Calu3 (cell line): ENCODE measurements at regions not wholly inside any gene's neighbourhood (a gene's known extent, or its start where the extent isn't known, plus 50 kb on each side); places are given as distances from the start of the nearest gene placed in this dataset.

ENCODE experiments used
- BruUV-seq: library from RNA; stranded (reverse); fragments of 400-500 nt; replicated peaks from 2 replicates; lab custom pipeline; 2021; lab: Mats Ljungman, UMichigan
- CTCF ChIA-PET: fragments of 300-600 bp; sonication (Branson Sonifier 250); formaldehyde crosslinking; loops from one replicate; lab custom pipeline; 2022; ENCODE audit warnings: antibody characterized with exemption; lab: Charles Lee
- DNase-seq: peaks from one replicate; pipeline ENCODE4 v3.0.0; 2022
- H3K27ac Mint-ChIP-seq: one replicate; pipeline ENCODE4 v1.8.0; 2022; ENCODE audit warnings: mixed read lengths; ENCODE audit not compliant: unreplicated experiment
- H3K27me3 Mint-ChIP-seq: one replicate; pipeline ENCODE4 v1.8.0; 2022; ENCODE audit warnings: mixed read lengths; ENCODE audit not compliant: unreplicated experiment
- H3K36me3 Mint-ChIP-seq: one replicate; pipeline ENCODE4 v1.8.0; 2022; ENCODE audit warnings: mild to moderate bottlenecking, moderate library complexity, mixed read lengths; ENCODE audit not compliant: insufficient read depth, unreplicated experiment
- H3K4me1 Mint-ChIP-seq: one replicate; pipeline ENCODE4 v1.8.0; 2022; ENCODE audit warnings: mild to moderate bottlenecking, low read depth, mixed read lengths; ENCODE audit not compliant: unreplicated experiment
- H3K4me3 Mint-ChIP-seq: one replicate; pipeline ENCODE4 v1.8.0; 2022; ENCODE audit warnings: mild to moderate bottlenecking, low read depth, moderate library complexity, mixed read lengths; ENCODE audit not compliant: unreplicated experiment
- H3K9me3 Mint-ChIP-seq: one replicate; pipeline ENCODE4 v1.8.0; 2022; ENCODE audit warnings: low read depth, mixed read lengths; ENCODE audit not compliant: unreplicated experiment
- intact Hi-C: fragments of 100-400 bp; cut with micrococcal nuclease; formaldehyde crosslinking; loops from one replicate; pipeline ENCODE4 v1.10.0; 2022; ENCODE audit not compliant: unreplicated experiment
- TF ChIP-seq, protein P1 (sequence below): fragments of 200-600 bp; IDR thresholded peaks from one replicate; pipeline ENCODE4 v1.8.0; 2022; ENCODE audit warnings: antibody characterized with exemption; ENCODE audit not compliant: unreplicated experiment

GRCh38 chr22:48934446-48934845 is 893.2 kb downstream of the BRD1 start:
- BruUV-seq, result no TSS peak
- no peaks in the 10 kb centered on the region for H3K4me1 Mint-ChIP-seq
- no peak overlapping the region for H3K4me3 Mint-ChIP-seq
- H3K36me3 Mint-ChIP-seq, result no peaks in the 10 kb centered on the region
- TF ChIP-seq, protein P1, sequence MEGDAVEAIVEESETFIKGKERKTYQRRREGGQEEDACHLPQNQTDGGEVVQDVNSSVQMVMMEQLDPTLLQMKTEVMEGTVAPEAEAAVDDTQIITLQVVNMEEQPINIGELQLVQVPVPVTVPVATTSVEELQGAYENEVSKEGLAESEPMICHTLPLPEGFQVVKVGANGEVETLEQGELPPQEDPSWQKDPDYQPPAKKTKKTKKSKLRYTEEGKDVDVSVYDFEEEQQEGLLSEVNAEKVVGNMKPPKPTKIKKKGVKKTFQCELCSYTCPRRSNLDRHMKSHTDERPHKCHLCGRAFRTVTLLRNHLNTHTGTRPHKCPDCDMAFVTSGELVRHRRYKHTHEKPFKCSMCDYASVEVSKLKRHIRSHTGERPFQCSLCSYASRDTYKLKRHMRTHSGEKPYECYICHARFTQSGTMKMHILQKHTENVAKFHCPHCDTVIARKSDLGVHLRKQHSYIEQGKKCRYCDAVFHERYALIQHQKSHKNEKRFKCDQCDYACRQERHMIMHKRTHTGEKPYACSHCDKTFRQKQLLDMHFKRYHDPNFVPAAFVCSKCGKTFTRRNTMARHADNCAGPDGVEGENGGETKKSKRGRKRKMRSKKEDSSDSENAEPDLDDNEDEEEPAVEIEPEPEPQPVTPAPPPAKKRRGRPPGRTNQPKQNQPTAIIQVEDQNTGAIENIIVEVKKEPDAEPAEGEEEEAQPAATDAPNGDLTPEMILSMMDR, result no peak
- no peaks in the 10 kb centered on the region for H3K27me3 Mint-ChIP-seq
- intact Hi-C loops, result no loop called here
- H3K9me3 Mint-ChIP-seq, result peaks cover 22% of the 10 kb centered on the region
- CTCF ChIA-PET, result no interaction called here
- H3K27ac Mint-ChIP-seq, result no peak overlapping the region
- no peak for DNase-seq

- intact Hi-C loops, result no loop called here
- no peak overlapping the region for H3K4me3 Mint-ChIP-seq
Measured at GRCh38 chr22:48931452-48931851, 896.2 kb downstream of the BRD1 start.

GRCh38 chr22:48929276-48929790 is 898.3 kb downstream of the BRD1 start:
- Mint-ChIP-seq H3K36me3 (no peaks in the 10 kb centered on the region), H3K4me3 (no peak overlapping the region), H3K27ac (no peak overlapping the region), H3K4me1 (no peaks in the 10 kb centered on the region), H3K9me3 (peaks cover 17% of the 10 kb centered on the region), H3K27me3 (no peaks in the 10 kb centered on the region)
- BruUV-seq, result no TSS peak
- CTCF ChIA-PET, result no interaction called here
- DNase-seq, result no peak
- intact Hi-C loops, result no loop called here
- TF ChIP-seq, protein P1, result no peak

More at GRCh38 chr22:48931452-48931851, 896.2 kb downstream of the BRD1 start:
- H3K4me1 Mint-ChIP-seq, result no peaks in the 10 kb centered on the region
- TF ChIP-seq, protein P1, result no peak
- no peaks in the 10 kb centered on the region for H3K36me3 Mint-ChIP-seq
- H3K27ac Mint-ChIP-seq, result no peak overlapping the region
- no peak for DNase-seq
- H3K9me3 Mint-ChIP-seq, result peaks cover 18% of the 10 kb centered on the region
- H3K27me3 Mint-ChIP-seq, result no peaks in the 10 kb centered on the region
- CTCF ChIA-PET, result no interaction called here
- BruUV-seq, result no TSS peak

GRCh38 chr22:48927591-48927990 is 900.1 kb downstream of the BRD1 start:
- Mint-ChIP-seq H3K27me3 (no peaks in the 10 kb centered on the region), H3K9me3 (peaks cover 18% of the 10 kb centered on the region), H3K4me3 (no peak overlapping the region), H3K4me1 (no peaks in the 10 kb centered on the region), H3K27ac (no peak overlapping the region), H3K36me3 (no peaks in the 10 kb centered on the region)
- intact Hi-C loops, result no loop called here
- no peak for DNase-seq
- CTCF ChIA-PET, result no interaction called here
- BruUV-seq, result no TSS peak
- TF ChIP-seq, protein P1, result no peak
